Testis (tissue), 2 donors: ENCODE measurements at regions not wholly inside any gene's neighbourhood (a gene's known extent, or its start where the extent isn't known, plus 50 kb on each side); places are given as distances from the start of the nearest gene placed in this dataset.

ENCODE experiments used
- DNase-seq: peaks from one replicate; pipeline ENCODE4 v3.0.0-alpha.2; 2019
- H3K27ac ChIP-seq, 2 donors: fragments of 200-600 bp; sonication (generic); one replicate each; pipeline ENCODE4 v1.5.1; 2019
- H3K27me3 ChIP-seq: fragments of 200-600 bp; sonication (generic); one replicate; pipeline ENCODE4 v1.5.1; 2019
- H3K36me3 ChIP-seq: fragments of 200-600 bp; sonication (generic); one replicate; pipeline ENCODE4 v1.5.1; 2017; ENCODE audit warnings: low read depth; ENCODE audit errors: missing control alignments
- H3K4me1 ChIP-seq: fragments of 200-600 bp; sonication (generic); one replicate; pipeline ENCODE4 v1.5.1; 2019
- H3K4me3 ChIP-seq, 2 donors: fragments of 200-600 bp; sonication (generic); one replicate each; pipeline ENCODE4 v1.5.1; 2017 to 2019
- H3K9me3 ChIP-seq: fragments of 200-600 bp; sonication (generic); one replicate; pipeline ENCODE4 v1.5.1; 2017
- POLR2A ChIP-seq: fragments of 450-650 bp; IDR thresholded peaks from one replicate; pipeline ENCODE4 v1.6.1; 2017; ENCODE audit warnings: antibody characterized with exemption, mild to moderate bottlenecking, moderate library complexity
- WGBS, 2 donors: methylation state at CpG; one replicate each; pipeline ENCODE4 v1.1.5; 2018; 5-methylcytosine and 5-hydroxymethylcytosine counted together
- intact Hi-C: fragments of 100-400 bp; cut with DNase I; formaldehyde crosslinking; loops from one replicate; pipeline ENCODE4 v1.15.1; 2023; ENCODE audit warnings: low total_unique reads
- TF ChIP-seq, protein P1 (sequence below), 3 experiments: fragments of 450-650 bp in 2 of 3; fragments of 200-600 bp in 1 of 3; sonication (generic) in 1 of 3; IDR thresholded peaks; one replicate each; pipeline ENCODE4 v1.5.1; 2016 to 2019; ENCODE audit warnings: antibody characterized with exemption in 3 of 3, mild to moderate bottlenecking in 2 of 3, moderate library complexity in 1 of 3

DNA sequence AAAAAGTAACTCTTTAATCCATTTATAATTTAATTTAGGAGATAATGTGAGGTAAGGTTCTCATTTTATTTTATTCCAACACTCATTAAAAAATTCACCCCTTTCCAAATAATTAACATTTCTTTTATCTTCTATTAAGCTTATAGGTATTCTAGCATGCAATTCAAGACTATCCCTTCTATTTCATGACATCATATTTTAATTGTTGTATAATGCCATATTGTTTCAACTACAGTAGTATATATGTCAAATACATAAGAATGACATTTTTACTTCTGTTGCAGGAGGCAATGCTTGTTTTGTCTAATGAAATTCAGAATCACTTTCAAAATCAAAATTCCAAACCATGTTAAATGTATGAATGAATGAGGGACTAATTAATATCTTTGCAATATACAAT lies 76.2 kb downstream of the MAFB start:
- H3K4me3 ChIP-seq, result no peak overlapping the region
- DNase-seq, result no peak
- H3K9me3 ChIP-seq, result no peaks in the 10 kb centered on the region
- H3K27ac ChIP-seq, result no peak overlapping the region
- TF ChIP-seq POLR2A, result no peak
- TF ChIP-seq, protein P1, sequence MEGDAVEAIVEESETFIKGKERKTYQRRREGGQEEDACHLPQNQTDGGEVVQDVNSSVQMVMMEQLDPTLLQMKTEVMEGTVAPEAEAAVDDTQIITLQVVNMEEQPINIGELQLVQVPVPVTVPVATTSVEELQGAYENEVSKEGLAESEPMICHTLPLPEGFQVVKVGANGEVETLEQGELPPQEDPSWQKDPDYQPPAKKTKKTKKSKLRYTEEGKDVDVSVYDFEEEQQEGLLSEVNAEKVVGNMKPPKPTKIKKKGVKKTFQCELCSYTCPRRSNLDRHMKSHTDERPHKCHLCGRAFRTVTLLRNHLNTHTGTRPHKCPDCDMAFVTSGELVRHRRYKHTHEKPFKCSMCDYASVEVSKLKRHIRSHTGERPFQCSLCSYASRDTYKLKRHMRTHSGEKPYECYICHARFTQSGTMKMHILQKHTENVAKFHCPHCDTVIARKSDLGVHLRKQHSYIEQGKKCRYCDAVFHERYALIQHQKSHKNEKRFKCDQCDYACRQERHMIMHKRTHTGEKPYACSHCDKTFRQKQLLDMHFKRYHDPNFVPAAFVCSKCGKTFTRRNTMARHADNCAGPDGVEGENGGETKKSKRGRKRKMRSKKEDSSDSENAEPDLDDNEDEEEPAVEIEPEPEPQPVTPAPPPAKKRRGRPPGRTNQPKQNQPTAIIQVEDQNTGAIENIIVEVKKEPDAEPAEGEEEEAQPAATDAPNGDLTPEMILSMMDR (IDR thresholded peaks at IDR 0.05), result no peak
- H3K27me3 ChIP-seq, result no peaks in the 10 kb centered on the region
- H3K4me1 ChIP-seq, result no peaks in the 10 kb centered on the region
- intact Hi-C loops, result no loop called here
- no peaks in the 10 kb centered on the region for H3K36me3 ChIP-seq

DNA sequence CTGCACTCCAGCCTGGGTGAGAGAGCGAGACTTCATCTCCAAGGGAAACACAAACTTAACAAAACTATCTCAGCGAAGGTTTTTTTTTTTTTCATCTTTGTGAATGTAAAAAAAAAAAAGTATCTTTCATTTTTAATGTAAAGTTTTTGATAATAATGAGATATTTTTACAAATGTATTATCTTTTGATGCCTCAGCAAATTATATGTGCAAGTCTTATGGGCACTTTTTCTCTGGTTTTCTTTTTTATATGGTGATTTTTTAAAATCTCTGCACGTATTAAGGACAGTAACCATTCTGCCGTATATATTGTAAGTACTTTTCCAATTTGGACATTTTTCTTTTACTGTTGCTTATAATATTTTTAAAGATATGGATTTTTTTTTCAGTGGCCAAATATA lies 76.8 kb downstream of the MAFB start:
- DNase-seq, result no peak
- WGBS, 2 donors, result 90 to 94% methylated on average over 4 of the region's 4 CpGs
- Histone ChIP-seq H3K36me3 (no peaks in the 10 kb centered on the region), H3K27ac (no peak overlapping the region), H3K9me3 (no peaks in the 10 kb centered on the region), H3K4me3 (no peak overlapping the region), H3K4me1 (no peaks in the 10 kb centered on the region), H3K27me3 (no peaks in the 10 kb centered on the region)
- intact Hi-C loops, result no loop called here
- no peak for TF ChIP-seq POLR2A
- TF ChIP-seq, protein P1 (IDR thresholded peaks at IDR 0.05), result no peak

DNA sequence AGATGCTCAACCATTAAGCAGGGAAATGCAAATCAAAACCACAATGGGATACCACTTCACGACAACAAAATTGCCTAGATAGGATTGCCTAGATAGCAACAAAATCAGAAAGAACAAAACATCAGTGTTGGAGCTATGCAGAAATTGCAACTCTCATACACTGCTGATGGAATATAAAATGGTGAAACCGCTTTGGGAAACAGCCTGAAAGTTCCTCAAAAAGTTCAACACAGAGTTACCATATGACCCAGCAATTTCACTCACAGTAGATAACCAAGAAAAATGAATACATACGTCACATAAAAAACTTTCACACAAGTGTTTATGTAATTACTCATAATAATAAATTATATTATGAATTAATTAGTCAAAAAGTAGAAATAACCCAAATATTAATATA lies 78.3 kb downstream of the MAFB start:
- H3K4me1 ChIP-seq, result no peaks in the 10 kb centered on the region
- H3K36me3 ChIP-seq, result no peaks in the 10 kb centered on the region
- no peak for DNase-seq
- WGBS, 2 donors, result 83 to 86% methylated on average over 3 of the region's 3 CpGs
- no peaks in the 10 kb centered on the region for H3K27me3 ChIP-seq
- TF ChIP-seq, protein P1 (IDR thresholded peaks at IDR 0.05), result no peak
- no peak for TF ChIP-seq POLR2A
- intact Hi-C loops, result no loop called here
- no peak overlapping the region for H3K4me3 ChIP-seq
- no peaks in the 10 kb centered on the region for H3K9me3 ChIP-seq
- H3K27ac ChIP-seq, result no peak overlapping the region

DNA sequence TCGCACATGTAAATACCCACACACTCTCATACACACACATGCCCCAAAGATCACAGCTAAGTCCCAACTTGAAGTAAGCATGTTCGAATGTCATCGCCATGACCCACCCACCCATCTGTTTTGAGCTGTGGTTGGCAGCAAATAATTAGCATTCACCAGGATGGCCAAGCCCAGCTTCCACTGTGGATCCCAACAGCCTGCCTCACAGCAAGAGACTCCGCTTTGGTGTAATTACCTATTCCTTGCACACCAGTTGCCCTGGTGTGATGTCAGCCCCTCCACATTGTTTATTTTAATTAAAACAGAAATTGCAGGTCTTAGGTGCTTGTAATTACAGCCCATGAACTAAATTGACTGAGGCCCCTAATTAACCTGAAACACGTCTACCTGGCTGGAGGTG lies 81.1 kb downstream of the MAFB start:
- no peaks in the 10 kb centered on the region for H3K36me3 ChIP-seq
- DNase-seq, result no peak
- no peaks in the 10 kb centered on the region for H3K9me3 ChIP-seq
- H3K4me3 ChIP-seq, result no peak overlapping the region
- intact Hi-C loops, result no loop called here
- 91 to 95% methylated on average over 5 of the region's 5 CpGs for WGBS, 2 donors
- TF ChIP-seq, protein P1 (IDR thresholded peaks at IDR 0.05), result no peak
- TF ChIP-seq POLR2A, result no peak
- H3K27me3 ChIP-seq, result no peaks in the 10 kb centered on the region
- H3K27ac ChIP-seq, result no peak overlapping the region
- no peaks in the 10 kb centered on the region for H3K4me1 ChIP-seq

DNA sequence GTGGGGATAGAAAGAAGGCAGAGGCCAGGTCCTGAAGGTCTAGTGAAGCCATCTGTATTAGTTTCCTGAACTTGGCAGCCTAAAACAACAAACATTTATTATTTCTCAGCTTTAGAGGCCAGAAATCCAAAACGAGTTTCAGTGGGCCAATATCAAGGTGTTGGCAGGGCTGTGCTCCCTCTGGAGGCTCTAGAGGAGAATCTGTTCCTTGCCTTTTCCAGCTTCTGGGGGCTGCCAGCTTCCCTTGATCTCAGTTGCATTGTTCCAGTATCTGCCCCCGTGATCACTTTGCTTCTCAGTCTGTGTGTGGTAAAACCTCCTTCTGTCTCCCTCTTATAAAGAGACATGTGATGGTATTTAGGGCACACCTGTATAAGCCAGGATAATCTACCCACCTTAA lies 82.4 kb downstream of the MAFB start:
- WGBS, 2 donors, result 17 to 32% methylated on average over 2 of the region's 2 CpGs
- no peak for DNase-seq
- intact Hi-C loops, result no loop called here

More for the DNA sequence above, 82.4 kb downstream of the MAFB start:
- Histone ChIP-seq H3K9me3 (no peaks in the 10 kb centered on the region), H3K4me1 (no peaks in the 10 kb centered on the region), H3K4me3 (no peak overlapping the region), H3K27me3 (no peaks in the 10 kb centered on the region), H3K27ac (no peak overlapping the region), H3K36me3 (no peaks in the 10 kb centered on the region)
- no peak for TF ChIP-seq POLR2A
- TF ChIP-seq, protein P1 (IDR thresholded peaks at IDR 0.05), result no peak
